Choroid plexus epithelial cell (primary cell): ENCODE measurements at regions not wholly inside any gene's neighbourhood (a gene's known extent, or its start where the extent isn't known, plus 50 kb on each side); places are given as distances from the start of the nearest gene placed in this dataset.

Experiments used
- DNase-seq: peaks from one replicate; pipeline ENCODE4 v3.0.0-alpha.2; 2010; ENCODE audit warnings: low read depth
- H3K4me3 ChIP-seq: 2 replicates; pipeline ENCODE4 v1.5.1; 2011; ENCODE audit warnings: low read depth, mild to moderate bottlenecking, control low read depth, low read length, moderate library complexity
- TF ChIP-seq, protein P1 (sequence below): conservative IDR thresholded peaks from 2 replicates; pipeline ENCODE4 v1.5.1; 2011; ENCODE audit warnings: low read depth, mild to moderate bottlenecking, control low read depth, inconsistent platforms, low read length, moderate library complexity

GRCh38 chr5:165602529-165602928, 2097.1 kb downstream of the MAT2B start:
- DNase-seq: no peak
- no peak overlapping the region for H3K4me3 ChIP-seq
- TF ChIP-seq, protein P1, sequence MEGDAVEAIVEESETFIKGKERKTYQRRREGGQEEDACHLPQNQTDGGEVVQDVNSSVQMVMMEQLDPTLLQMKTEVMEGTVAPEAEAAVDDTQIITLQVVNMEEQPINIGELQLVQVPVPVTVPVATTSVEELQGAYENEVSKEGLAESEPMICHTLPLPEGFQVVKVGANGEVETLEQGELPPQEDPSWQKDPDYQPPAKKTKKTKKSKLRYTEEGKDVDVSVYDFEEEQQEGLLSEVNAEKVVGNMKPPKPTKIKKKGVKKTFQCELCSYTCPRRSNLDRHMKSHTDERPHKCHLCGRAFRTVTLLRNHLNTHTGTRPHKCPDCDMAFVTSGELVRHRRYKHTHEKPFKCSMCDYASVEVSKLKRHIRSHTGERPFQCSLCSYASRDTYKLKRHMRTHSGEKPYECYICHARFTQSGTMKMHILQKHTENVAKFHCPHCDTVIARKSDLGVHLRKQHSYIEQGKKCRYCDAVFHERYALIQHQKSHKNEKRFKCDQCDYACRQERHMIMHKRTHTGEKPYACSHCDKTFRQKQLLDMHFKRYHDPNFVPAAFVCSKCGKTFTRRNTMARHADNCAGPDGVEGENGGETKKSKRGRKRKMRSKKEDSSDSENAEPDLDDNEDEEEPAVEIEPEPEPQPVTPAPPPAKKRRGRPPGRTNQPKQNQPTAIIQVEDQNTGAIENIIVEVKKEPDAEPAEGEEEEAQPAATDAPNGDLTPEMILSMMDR: no peak

GRCh38 chr5:165607026-165607425, 2101.6 kb downstream of the MAT2B start:
- no peak overlapping the region for H3K4me3 ChIP-seq
- no peak for DNase-seq

GRCh38 chr5:165609871-165610270, 2104.5 kb downstream of the MAT2B start:
- DNase-seq: no peak
- no peak overlapping the region for H3K4me3 ChIP-seq
- TF ChIP-seq, protein P1: no peak

More at GRCh38 chr5:165607026-165607425, 2101.6 kb downstream of the MAT2B start:
- TF ChIP-seq, protein P1: no peak

GRCh38 chr5:165616490-165617405, 2111.3 kb downstream of the MAT2B start:
- peak; percentile 19 for DNase-seq
- no peak overlapping the region for H3K4me3 ChIP-seq
- TF ChIP-seq, protein P1: peak; percentile 9

- TF ChIP-seq, protein P1: no peak
- no peak for DNase-seq
- no peak overlapping the region for H3K4me3 ChIP-seq
Measured at GRCh38 chr5:165617491-165617890, 2112.1 kb downstream of the MAT2B start.

GRCh38 chr5:165620394-165620793, 2115.0 kb downstream of the MAT2B start:
- TF ChIP-seq, protein P1: no peak
- H3K4me3 ChIP-seq: no peak overlapping the region
- no peak for DNase-seq
